CD14-positive monocyte (primary cell): ENCODE measurements at regions not wholly inside any gene's neighbourhood (a gene's known extent, or its start where the extent isn't known, plus 50 kb on each side); places are given as distances from the start of the nearest gene placed in this dataset.

Source experiments
- DNase-seq, 3 donors: peaks; one replicate each; pipeline ENCODE4 v3.0.0-alpha.2; 2011 to 2022
- H2AFZ ChIP-seq: 2 replicates; pipeline ENCODE4 v1.6.0; 2012; ENCODE audit warnings: mild to moderate bottlenecking, low read depth, low read length, inconsistent platforms; ENCODE audit not compliant: insufficient read depth, poor library complexity, severe bottlenecking
- H3K27ac ChIP-seq, 2 donors: 1 replicate in 1 of 2; 2 replicates in 1 of 2; pipeline ENCODE4 v1.5.1; 2012 to 2013; ENCODE audit warnings: low read length in 2 of 2, control low read depth in 1 of 2, inconsistent platforms in 1 of 2, low read depth in 1 of 2, mild to moderate bottlenecking in 1 of 2
- H3K27me3 ChIP-seq, 2 donors: one replicate each; pipeline versions ENCODE4 v1.6.0 to v1.6.1; 2011 to 2013; ENCODE audit warnings: low read length in 2 of 2; ENCODE audit not compliant: control insufficient read depth in 2 of 2, insufficient read depth in 2 of 2
- H3K36me3 ChIP-seq, 2 donors: replicated peaks in 1 of 2; 1 replicate in 1 of 2; 2 replicates in 1 of 2; pipeline versions ENCODE4 v1.5.1 to v1.6.1; 2012 to 2013; ENCODE audit warnings: low read length in 2 of 2, control low read depth in 1 of 2, inconsistent platforms in 1 of 2, mild to moderate bottlenecking in 1 of 2; ENCODE audit not compliant: insufficient read depth in 2 of 2, control insufficient read depth in 1 of 2
- H3K4me1 ChIP-seq, 2 donors: 1 replicate in 1 of 2; 2 replicates in 1 of 2; pipeline versions ENCODE4 v1.5.1 to v1.6.1; 2012 to 2013; ENCODE audit warnings: low read length in 2 of 2, control low read depth in 1 of 2, inconsistent platforms in 1 of 2, mild to moderate bottlenecking in 1 of 2, moderate library complexity in 1 of 2; ENCODE audit not compliant: insufficient read depth in 2 of 2, control insufficient read depth in 1 of 2
- H3K4me2 ChIP-seq: replicated peaks from 2 replicates; pipeline ENCODE3; 2012; ENCODE audit warnings: low read length, moderate library complexity, mild to moderate bottlenecking; ENCODE audit not compliant: poor library complexity, severe bottlenecking; ENCODE audit errors: extremely low read depth
- H3K4me3 ChIP-seq, 3 experiments: fragments of 200-600 bp in 1 of 3; sonication (generic) in 1 of 3; replicated peaks in 1 of 3; 1 replicate in 2 of 3; 2 replicates in 1 of 3; pipeline ENCODE4 v1.5.1; 2011 to 2013; ENCODE audit warnings: low read length in 3 of 3, mild to moderate bottlenecking in 3 of 3, control low read depth in 2 of 3, low read depth in 2 of 3, inconsistent platforms in 1 of 3, moderate library complexity in 1 of 3
- H3K79me2 ChIP-seq: 2 replicates; pipeline ENCODE4 v1.6.0; 2012; ENCODE audit warnings: mild to moderate bottlenecking, control low read depth, inconsistent platforms, low read length, moderate library complexity; ENCODE audit not compliant: insufficient read depth
- H3K9ac ChIP-seq: 2 replicates; pipeline ENCODE4 v1.6.0; 2017; ENCODE audit warnings: low read length, mild to moderate bottlenecking; ENCODE audit not compliant: insufficient read depth, poor library complexity, severe bottlenecking
- H3K9me3 ChIP-seq, 2 donors: replicated peaks in 1 of 2; 1 replicate in 1 of 2; 2 replicates in 1 of 2; pipeline versions ENCODE4 v1.5.1 to v1.6.1; 2012 to 2013; ENCODE audit warnings: low read length in 2 of 2, control low read depth in 1 of 2; ENCODE audit not compliant: control insufficient read depth in 1 of 2, insufficient read depth in 1 of 2
- H4K20me1 ChIP-seq: 2 replicates; pipeline ENCODE4 v1.6.0; 2012; ENCODE audit warnings: mild to moderate bottlenecking, low read length, control low read depth, moderate library complexity; ENCODE audit not compliant: insufficient read depth
- H3K27ac Mint-ChIP-seq, 7 donors: one replicate each; pipeline ENCODE4 v1.8.0; 2020; ENCODE audit warnings: mild to moderate bottlenecking in 7 of 7, mixed read lengths in 7 of 7, moderate library complexity in 6 of 7, inconsistent platforms in 2 of 7
- H3K27me3 Mint-ChIP-seq, 3 donors: one replicate each; pipeline ENCODE4 v1.8.0; 2021 to 2022; ENCODE audit warnings: low read depth in 3 of 3, mild to moderate bottlenecking in 3 of 3, mixed read lengths in 3 of 3, moderate library complexity in 3 of 3, inconsistent platforms in 1 of 3
- H3K36me3 Mint-ChIP-seq, 2 donors: one replicate each; pipeline ENCODE4 v1.8.0; 2020; ENCODE audit warnings: mixed read lengths in 2 of 2, inconsistent platforms in 1 of 2, mild to moderate bottlenecking in 1 of 2
- H3K4me1 Mint-ChIP-seq: one replicate; pipeline ENCODE4 v1.8.0; 2020; ENCODE audit warnings: mild to moderate bottlenecking, mixed read lengths
- H3K4me3 Mint-ChIP-seq, 2 donors: one replicate each; pipeline ENCODE4 v1.8.0; 2020; ENCODE audit warnings: mild to moderate bottlenecking in 2 of 2, mixed read lengths in 2 of 2, moderate library complexity in 1 of 2
- H3K9me3 Mint-ChIP-seq, 7 donors: one replicate each; pipeline ENCODE4 v1.8.0; 2020 to 2022; ENCODE audit warnings: mixed read lengths in 7 of 7, mild to moderate bottlenecking in 6 of 7, moderate library complexity in 6 of 7, inconsistent platforms in 2 of 7
- WGBS: methylation state at CpG from one replicate; pipeline ENCODE4 v1.1.5; 2013; ENCODE audit warnings: missing lambda C conversion rate; ENCODE audit not compliant: insufficient coverage; 5-methylcytosine and 5-hydroxymethylcytosine counted together
- intact Hi-C, 2 donors: fragments of 100-400 bp; cut with micrococcal nuclease; formaldehyde crosslinking; loops; one replicate each; pipeline versions ENCODE4 v1.15.0 to v1.15.1; 2023
- TF ChIP-seq, protein P1 (sequence below): fragments of 200-600 bp; IDR thresholded peaks from one replicate; pipeline ENCODE4 v1.8.0; 2022; ENCODE audit warnings: antibody characterized with exemption, mild to moderate bottlenecking

- TF ChIP-seq, protein P1, sequence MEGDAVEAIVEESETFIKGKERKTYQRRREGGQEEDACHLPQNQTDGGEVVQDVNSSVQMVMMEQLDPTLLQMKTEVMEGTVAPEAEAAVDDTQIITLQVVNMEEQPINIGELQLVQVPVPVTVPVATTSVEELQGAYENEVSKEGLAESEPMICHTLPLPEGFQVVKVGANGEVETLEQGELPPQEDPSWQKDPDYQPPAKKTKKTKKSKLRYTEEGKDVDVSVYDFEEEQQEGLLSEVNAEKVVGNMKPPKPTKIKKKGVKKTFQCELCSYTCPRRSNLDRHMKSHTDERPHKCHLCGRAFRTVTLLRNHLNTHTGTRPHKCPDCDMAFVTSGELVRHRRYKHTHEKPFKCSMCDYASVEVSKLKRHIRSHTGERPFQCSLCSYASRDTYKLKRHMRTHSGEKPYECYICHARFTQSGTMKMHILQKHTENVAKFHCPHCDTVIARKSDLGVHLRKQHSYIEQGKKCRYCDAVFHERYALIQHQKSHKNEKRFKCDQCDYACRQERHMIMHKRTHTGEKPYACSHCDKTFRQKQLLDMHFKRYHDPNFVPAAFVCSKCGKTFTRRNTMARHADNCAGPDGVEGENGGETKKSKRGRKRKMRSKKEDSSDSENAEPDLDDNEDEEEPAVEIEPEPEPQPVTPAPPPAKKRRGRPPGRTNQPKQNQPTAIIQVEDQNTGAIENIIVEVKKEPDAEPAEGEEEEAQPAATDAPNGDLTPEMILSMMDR: no peak
- peaks cover 0 to 3% of the 10 kb centered on the region in 2 donors for H3K36me3 Mint-ChIP-seq
- no peaks in the 10 kb centered on the region for H3K79me2 ChIP-seq
- no peaks in the 10 kb centered on the region for H4K20me1 ChIP-seq
- H3K27ac ChIP-seq: peak overlapping the region; percentile 65 to 92
- no peaks in the 10 kb centered on the region for H3K27me3 ChIP-seq
- peaks cover 0 to 3% (median 0%) of the 10 kb centered on the region in 3 donors for H3K27me3 Mint-ChIP-seq
- peaks cover 68% of the 10 kb centered on the region for H3K4me1 Mint-ChIP-seq
- peak overlapping the region; percentile 16 for H3K9ac ChIP-seq
- peaks cover 60 to 68% of the 10 kb centered on the region in 2 donors for H3K4me1 ChIP-seq
- H3K4me3 Mint-ChIP-seq: peak overlapping the region; percentile 60 to 76
- H3K9me3 ChIP-seq: peaks cover 0 to 12% of the 10 kb centered on the region in 2 donors
- WGBS: 67% methylated on average over 7 of the region's 7 CpGs
- peak overlapping the region; percentile 33 for H2AFZ ChIP-seq
- no peak for DNase-seq
- H3K36me3 ChIP-seq: no peaks in the 10 kb centered on the region
- peak overlapping the region in 1 of 3 experiments; percentile 62 for H3K4me3 ChIP-seq
- intact Hi-C loops: no loop called here
- H3K9me3 Mint-ChIP-seq: peaks cover under 1 to 18% (median 10%) of the 10 kb centered on the region in 7 donors
- peak overlapping the region; percentile 74 for H3K4me2 ChIP-seq
- H3K27ac Mint-ChIP-seq: peak overlapping the region; percentile 89 to 96 (median 91)
Measured at GRCh38 chr1:29712801-29713200, 476.5 kb downstream of the PTPRU start.

GRCh38 chr1:29712284-29712651 lies 475.9 kb downstream of the PTPRU start:
- Histone ChIP-seq H3K79me2 (no peaks in the 10 kb centered on the region), H3K27ac (peak overlapping the region; percentile 65 to 92), H3K9ac (peak overlapping the region; percentile 51), H3K9me3 (peaks cover 0 to 9% of the 10 kb centered on the region in 2 donors), H3K4me2 (peak overlapping the region; percentile 74), H3K4me3 (peak overlapping the region in 1 of 3 experiments; percentile 62), H3K27me3 (no peaks in the 10 kb centered on the region), H2AFZ (peak overlapping the region; percentile 33), H3K4me1 (peaks cover 60 to 70% of the 10 kb centered on the region in 2 donors), H4K20me1 (no peaks in the 10 kb centered on the region), H3K36me3 (no peaks in the 10 kb centered on the region)
- 0% methylated on average over 3 of the region's 4 CpGs for WGBS
- Mint-ChIP-seq H3K27ac (peak overlapping the region; percentile 89 to 96 (median 93)), H3K9me3 (peaks cover 0 to 12% (median 7%) of the 10 kb centered on the region in 7 donors), H3K4me3 (peak overlapping the region; percentile 60 to 87), H3K36me3 (peaks cover 0 to 3% of the 10 kb centered on the region in 2 donors), H3K27me3 (peaks cover 0 to 3% (median 0%) of the 10 kb centered on the region in 3 donors), H3K4me1 (peaks cover 68% of the 10 kb centered on the region)
- TF ChIP-seq, protein P1: no peak
- intact Hi-C loops: no loop called here
- DNase-seq: peak; percentile 50 to 72 (median 54)
